Stimulated activated CD4-positive, alpha-beta T cell treated with anti-CD3 and anti-CD28 coated beads, Interleukin-12 subunit alpha, Interleukin-12 subunit beta, amount 100 ng/mL, for 4 hours (primary cell): ENCODE measurements at regions not wholly inside any gene's neighbourhood (a gene's known extent, or its start where the extent isn't known, plus 50 kb on each side); places are given as distances from the start of the nearest gene placed in this dataset.
"Not testable (repeated sequence)": the region's sequence is repeated elsewhere in the genome, so short reads cannot be mapped to it uniquely, and the experiment has no call there.

Experiments
- DNase-seq: peaks from one replicate; pipeline ENCODE4 v3.0.0-alpha.2; 2020

DNA sequence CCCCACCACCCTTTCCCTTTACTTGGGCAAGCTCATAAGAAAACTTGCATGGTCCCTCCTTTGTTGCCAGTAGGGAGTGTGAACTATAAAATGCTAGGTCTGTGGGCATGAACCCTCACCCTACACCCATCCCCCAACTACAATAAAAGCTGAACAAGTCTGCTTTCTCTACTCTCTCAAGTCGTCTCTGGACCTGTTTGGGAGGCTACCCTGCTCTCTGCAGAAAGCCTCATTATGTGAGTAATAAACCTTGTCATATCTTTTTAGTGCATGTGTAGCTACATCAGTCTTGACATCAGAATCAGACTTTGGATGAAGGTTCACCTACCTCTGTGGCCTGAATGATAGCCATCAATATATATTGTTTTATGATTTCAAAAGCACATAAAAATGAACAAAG, 155.4 kb upstream of the FAM241A start:
- DNase-seq: no peak

DNA sequence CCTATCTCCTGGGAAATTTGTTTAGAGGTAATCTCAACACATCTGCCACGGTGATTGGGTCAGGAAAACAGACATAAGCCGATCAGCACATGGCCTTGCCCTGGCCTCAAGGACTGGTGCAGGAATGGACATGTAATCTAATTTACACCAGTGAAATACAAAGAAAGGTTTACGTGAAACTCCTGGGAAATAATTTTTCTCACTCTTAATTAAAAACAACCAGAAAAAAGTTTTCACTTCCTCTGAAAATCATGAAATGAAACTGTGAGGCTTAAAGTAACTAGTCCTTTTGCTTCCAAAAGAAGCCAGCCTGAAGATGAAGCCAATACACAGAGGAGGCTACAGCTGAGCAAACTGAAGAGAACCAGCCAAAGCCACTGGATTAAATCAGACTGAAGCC, 154.1 kb upstream of the FAM241A start:
- no peak for DNase-seq

GRCh38 chr4:111991797-111992196, 153.5 kb upstream of the FAM241A start:
- DNase-seq: no peak

DNA sequence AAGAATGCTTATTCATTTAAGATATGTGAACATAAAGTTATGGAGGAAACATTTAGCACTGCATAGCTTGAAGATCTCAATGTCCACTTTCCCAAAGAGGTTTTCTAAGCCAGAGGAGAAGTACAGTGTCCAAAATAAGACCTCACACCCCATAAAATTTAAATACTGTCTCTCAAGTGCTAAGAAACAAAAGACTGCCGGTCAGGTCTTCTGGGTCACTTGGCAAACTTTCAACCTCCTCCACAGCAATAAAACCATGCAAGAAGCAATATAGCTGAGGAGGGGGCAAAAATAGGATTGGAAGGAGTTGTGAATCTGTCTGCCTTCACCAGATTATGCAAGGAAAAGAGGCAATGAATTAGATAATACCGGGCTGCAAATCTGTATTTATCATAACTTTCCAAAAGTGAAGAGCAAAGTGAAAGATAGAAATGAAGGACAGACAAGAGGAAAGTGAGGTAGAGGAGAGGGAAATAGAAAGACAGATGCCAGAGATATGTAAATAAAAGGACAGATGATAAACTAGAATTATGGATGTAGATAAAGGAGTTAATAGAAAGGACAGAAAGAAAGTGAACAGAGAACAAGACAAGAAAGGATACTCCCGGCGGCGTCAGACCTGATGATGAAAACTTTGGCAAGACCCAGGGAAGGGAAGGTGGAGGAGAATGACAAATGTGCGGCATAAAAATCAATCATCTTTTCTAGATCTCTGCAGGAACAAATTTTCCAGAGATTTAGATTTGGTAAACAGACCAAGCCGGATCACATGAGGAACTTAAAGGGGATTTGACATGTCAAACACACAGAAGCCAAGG, 152.7 kb upstream of the FAM241A start:
- no peak for DNase-seq

GRCh38 chr4:111994392-111994791, 150.9 kb upstream of the FAM241A start:
- no peak for DNase-seq

- no peak for DNase-seq
These were observed 147.5 kb upstream of the FAM241A start for GRCh38 chr4:111997785-111998184.

DNA sequence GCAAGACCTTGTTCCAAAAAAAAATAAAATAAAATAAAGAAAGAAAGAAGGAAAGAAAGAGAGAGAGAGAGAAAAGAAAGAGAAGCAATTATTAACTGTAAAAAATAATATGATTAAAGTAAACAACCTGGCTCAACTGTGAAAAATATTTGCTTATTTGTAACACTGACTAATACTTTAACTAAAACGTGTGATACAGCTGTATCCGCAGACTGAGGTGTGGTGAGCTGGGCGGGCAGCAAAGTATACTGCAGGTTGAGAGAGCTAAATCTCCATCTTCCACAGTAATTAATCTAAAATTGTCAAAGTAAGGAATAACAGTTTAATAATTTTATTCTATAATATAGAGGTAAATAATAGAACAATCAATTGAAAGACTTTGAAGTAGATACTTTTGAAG, 145.5 kb upstream of the FAM241A start:
- DNase-seq: no peak

- no peak for DNase-seq
These were observed 144.2 kb upstream of the FAM241A start for GRCh38 chr4:112001041-112001440.

DNA sequence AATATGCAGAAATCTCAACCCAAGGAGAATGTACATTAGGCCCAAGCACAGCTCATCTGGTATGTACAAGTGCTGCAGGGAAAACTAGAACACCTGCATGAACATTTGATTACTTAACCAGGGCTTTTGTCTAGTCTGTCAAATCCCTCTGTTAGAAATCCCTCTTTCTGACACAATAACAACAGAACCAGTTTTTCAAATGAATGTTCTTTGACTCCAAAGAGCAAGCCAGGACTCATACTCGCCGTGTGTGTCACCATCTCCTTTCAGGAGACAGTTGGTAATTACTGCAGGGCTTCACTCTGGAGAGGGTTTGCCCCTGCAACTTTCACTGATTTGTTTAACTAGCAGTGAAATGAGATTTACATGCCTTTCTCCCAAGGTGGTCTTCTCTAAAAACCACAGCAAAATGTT, 143.0 kb upstream of the FAM241A start:
- DNase-seq: no peak

- DNase-seq: no peak
These were observed 141.9 kb upstream of the FAM241A start for GRCh38 chr4:112003231-112003907.

- no peak for DNase-seq
These were observed 140.2 kb upstream of the FAM241A start for GRCh38 chr4:112005027-112005426.

DNA sequence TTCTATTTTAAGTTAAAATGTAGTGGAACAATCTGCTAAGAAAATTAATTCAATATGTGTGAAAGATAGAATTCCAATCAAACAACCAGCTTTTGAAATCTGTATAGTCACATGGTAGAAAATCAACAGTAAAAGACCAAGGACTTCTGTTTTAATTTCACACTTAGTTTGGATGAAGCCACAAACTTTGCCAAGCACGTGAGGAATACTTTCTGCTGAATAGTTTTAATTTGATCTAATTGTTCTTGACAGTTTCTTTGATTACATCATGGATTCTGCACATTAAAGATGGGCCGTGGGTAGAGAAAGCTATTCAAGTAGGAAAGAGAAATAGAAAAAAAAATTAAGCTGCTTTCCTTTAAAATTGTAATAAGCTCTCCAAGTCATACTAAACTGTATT, 137.9 kb upstream of the FAM241A start:
- no peak for DNase-seq

GRCh38 chr4:112015960-112016359, 129.3 kb upstream of the FAM241A start:
- no peak for DNase-seq

GRCh38 chr4:112023402-112023950, 121.8 kb upstream of the FAM241A start:
- DNase-seq: no peak

GRCh38 chr4:112026058-112026457, 119.2 kb upstream of the FAM241A start:
- no peak for DNase-seq

- DNase-seq: no peak
These were observed 115.5 kb upstream of the FAM241A start for GRCh38 chr4:112029771-112030171.

DNA sequence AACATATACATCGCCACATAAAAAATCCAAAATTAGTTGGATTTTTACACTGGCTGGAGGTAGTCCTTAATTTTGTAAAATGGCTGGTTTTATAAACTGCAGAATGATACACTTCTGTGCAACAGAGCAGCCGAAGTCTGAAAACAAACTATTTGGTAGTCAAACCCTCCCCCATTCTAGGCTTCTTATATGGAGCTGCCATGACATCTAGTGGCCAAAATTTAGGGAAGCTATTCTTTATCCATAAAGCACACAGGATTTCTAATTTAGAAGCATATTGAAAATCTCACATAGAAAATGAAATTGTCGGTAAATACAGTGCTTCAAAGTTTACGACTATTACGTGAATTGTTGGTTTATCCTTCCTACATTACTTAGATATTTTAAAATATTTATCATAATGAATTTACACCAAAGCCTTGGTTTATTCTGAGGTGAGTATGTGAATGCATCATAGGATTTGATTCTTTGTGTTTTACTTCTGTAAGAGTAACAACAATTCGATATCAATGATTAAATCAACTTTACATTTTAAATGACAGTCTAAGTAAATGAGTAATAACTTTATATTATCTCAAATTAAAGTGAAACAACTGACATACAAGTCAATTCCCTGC, 113.4 kb upstream of the FAM241A start:
- no peak for DNase-seq

DNA sequence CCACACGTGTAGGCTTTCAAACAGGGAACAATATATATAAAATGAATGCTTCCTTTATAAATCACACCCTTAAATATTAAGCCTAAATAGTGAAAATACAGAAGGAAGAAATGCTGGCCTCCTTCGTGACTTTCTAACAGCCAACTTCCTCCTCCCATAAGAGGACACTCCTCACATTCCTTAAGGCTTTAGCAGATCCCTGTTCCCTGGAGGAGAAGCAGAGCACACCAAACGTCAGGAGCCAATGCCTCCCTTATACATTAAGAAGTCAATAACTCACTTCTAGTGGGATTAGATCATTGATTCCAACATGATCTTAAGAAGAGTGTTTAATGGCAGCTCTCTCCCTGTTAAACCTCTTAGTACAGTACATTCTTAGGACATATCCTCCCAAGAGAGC, 108.4 kb upstream of the FAM241A start:
- DNase-seq: no peak

DNA sequence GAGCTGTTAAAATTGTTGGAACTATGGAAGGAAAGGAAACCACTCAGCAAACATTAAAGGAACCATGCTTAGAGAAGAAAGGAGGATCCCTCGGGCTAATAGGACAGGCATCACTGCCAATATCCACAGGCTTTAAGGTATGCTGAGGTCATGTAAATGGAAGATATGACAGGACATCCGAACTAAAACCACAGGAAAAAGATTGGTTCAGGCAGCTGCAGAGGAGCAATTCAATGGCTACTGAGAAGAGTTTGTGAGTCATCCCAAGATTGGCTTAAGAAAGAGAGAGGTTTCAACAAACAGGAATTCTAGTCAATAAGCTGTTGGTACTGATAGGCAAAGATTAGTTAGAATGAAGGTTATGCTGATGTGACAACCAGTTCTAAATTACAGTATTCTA, 106.4 kb upstream of the FAM241A start:
- no peak for DNase-seq

DNA sequence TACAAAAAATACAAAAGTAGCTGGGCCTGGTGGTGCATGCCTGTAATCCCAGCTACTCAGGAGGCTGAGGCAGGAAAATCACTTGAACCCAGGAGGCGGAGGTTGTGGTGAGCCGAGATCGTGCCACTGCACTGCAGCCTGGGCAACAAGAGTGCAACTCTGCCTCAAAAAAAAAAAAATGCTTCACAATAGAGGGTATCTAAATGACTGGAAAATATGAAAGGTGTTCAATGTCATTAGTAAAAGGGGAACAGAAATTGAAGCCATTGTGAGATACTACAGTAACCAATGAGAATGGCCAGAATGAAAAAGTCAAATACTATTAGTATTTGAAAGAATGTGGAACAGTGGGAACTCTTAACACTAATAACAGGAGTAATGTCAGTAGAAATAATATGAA, 96.1 kb upstream of the FAM241A start:
- DNase-seq: not testable (repeated sequence)

DNA sequence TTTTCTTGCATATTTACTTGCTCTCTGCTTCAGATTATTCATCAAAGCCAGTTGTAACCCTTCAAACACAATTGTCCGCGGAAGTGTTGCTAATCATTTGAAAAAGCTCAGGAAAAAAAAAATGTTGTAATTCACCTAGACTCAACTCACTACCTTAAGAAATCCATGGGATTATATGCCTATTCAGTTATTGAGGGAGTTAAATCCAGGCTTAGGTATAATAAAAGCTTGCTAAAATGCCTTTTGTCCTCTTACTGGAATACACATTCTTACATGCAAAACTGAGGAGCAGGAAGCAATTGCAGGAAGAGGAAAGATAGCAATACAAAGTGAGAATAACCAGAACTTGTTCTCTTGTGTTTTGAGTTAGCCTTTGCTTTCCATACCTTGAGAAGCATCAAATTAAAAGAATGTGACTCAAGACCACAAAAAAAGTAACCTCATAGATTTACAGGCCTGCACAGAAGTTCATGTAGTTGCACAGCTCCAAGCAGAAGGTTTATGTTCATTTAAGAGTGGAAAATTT, 91.4 kb upstream of the FAM241A start:
- no peak for DNase-seq

- no peak for DNase-seq
These were observed 90.2 kb upstream of the FAM241A start for GRCh38 chr4:112055100-112055499.

GRCh38 chr4:112057470-112057869, 87.8 kb upstream of the FAM241A start:
- DNase-seq: no peak

DNA sequence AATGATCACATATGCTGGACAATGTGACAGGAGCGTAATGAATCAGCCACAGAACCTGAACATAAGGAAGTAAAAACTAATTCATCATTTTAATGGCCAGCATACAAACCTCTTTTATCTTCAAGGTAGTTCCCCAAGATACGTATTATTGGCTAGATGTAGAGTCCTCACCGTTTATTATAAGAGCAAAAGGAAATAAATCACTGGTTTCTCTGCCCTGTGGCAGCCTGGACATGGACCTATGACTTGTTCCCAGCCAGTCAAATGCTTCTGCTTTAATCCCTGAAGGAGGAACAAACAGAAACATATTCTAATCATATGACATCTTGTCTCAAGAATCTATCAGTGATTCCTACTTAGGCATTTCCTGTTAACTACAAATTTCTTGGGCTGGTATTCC, 86.8 kb upstream of the FAM241A start:
- no peak for DNase-seq
